ENCODE measurements at regions not wholly inside any gene's neighbourhood (a gene's known extent, or its start where the extent isn't known, plus 50 kb on each side); places are given as distances from the start of the nearest gene placed in this dataset.

- CTCF ChIA-PET (ENCODE audit: partially characterized antibody): interaction anchor here (0.8 to 2.1 kb wide), 3 partner anchors 11 to 15 kb away, joined by 3 to 12 read pairs (median 4); no protein-coding TSS in a partner anchor
- no peaks in the 10 kb centered on the region for H4K20me1 ChIP-seq (replicated peaks in 1 of 2; ENCODE audit: control insufficient read depth in 1 of 2, insufficient read depth in 2 of 2, low read length in 2 of 2)
- H3K56ac ChIP-seq (replicated peaks; ENCODE audit: insufficient read length, low read depth, low read length): no peak overlapping the region
- no peak overlapping the region for H3K14ac ChIP-seq (ENCODE audit: insufficient read length)
- no peak overlapping the region for H2BK120ac ChIP-seq (replicated peaks; ENCODE audit: low read depth, low read length)
- no peak overlapping the region for H3K4me3 ChIP-seq (ENCODE audit: extremely low read depth in 1 of 4, insufficient read depth in 2 of 4, low read depth in 3 of 4, low read length in 4 of 4)
- no peak overlapping the region for H3K9ac ChIP-seq (replicated peaks in 1 of 4; ENCODE audit: extremely low read depth in 1 of 4, low read depth in 3 of 4, low read length in 3 of 4)
- H3K4me1 ChIP-seq (replicated peaks in 1 of 4; ENCODE audit: control insufficient read depth in 3 of 4, insufficient read depth in 4 of 4, low read length in 3 of 4): no peaks in the 10 kb centered on the region
- H2AFZ ChIP-seq (ENCODE audit: low read length): no peak overlapping the region; the same call in 1 of the 2 replicates
- H2BK5ac ChIP-seq (ENCODE audit: low read depth, low read length): no peak overlapping the region
- POLR2A ChIA-PET (ENCODE audit: partially characterized antibody): no interaction called here
- no peak overlapping the region for H3K18ac ChIP-seq (ENCODE audit: extremely low read depth, low read length)
- no peaks in the 10 kb centered on the region for H3K79me1 ChIP-seq (ENCODE audit: low read depth, low read length)
- H3K79me2 ChIP-seq (ENCODE audit: control insufficient read depth in 1 of 2, insufficient read depth in 2 of 2, low read length in 2 of 2): no peaks in the 10 kb centered on the region
- no peaks in the 10 kb centered on the region for H3K27me3 ChIP-seq (replicated peaks in 1 of 4; ENCODE audit: control insufficient read depth in 3 of 4, extremely low read depth in 1 of 4, insufficient read depth in 3 of 4, low read length in 3 of 4)
- H2BK15ac ChIP-seq (ENCODE audit: low read length): no peak overlapping the region
- H3K27ac ChIP-seq (ENCODE audit: low read depth, low read length): no peak overlapping the region
- no peak overlapping the region for H3K4me2 ChIP-seq (ENCODE audit: insufficient read depth in 1 of 2, low read depth in 2 of 2, low read length in 2 of 2)
- no peak overlapping the region for H3K23ac ChIP-seq (ENCODE audit: insufficient read length)
- no peak overlapping the region for H4K91ac ChIP-seq (replicated peaks; ENCODE audit: insufficient read length, low read length)
- H2BK20ac ChIP-seq (ENCODE audit: low read length): no peak overlapping the region
- H4K8ac ChIP-seq (ENCODE audit: extremely low read depth, insufficient read depth, low read length): no peak overlapping the region
- H3K4ac ChIP-seq (replicated peaks; ENCODE audit: insufficient read length, low read depth, low read length): no peak overlapping the region
- H4K5ac ChIP-seq (ENCODE audit: insufficient read length, low read depth, low read length): no peak overlapping the region
- FAIRE-seq: no peak
- H2BK12ac ChIP-seq (ENCODE audit: low read depth, low read length): no peak overlapping the region
- peaks cover 0 to 2% (median 0%) of the 10 kb centered on the region in 4 experiments; a peak in 2 of 8 replicates for H3K36me3 ChIP-seq (ENCODE audit: control insufficient read depth in 2 of 4, insufficient read depth in 4 of 4, low read length in 3 of 4)
- WGBS, 2 experiments (ENCODE audit: extremely low coverage in 1 of 2, insufficient coverage in 1 of 2, insufficient read length in 1 of 2, insufficient replicate concordance in 2 of 2, low coverage in 1 of 2, low lambda C conversion rate in 2 of 2, missing lambda C conversion rate in 1 of 2): 92% methylated on average over 5 of the region's 5 CpGs; no CpG with 5 or more reads in 1 of the 2 experiments
- no peak for DNase-seq (ENCODE audit: low read depth in 1 of 2, low spot score in 2 of 2)
- no peaks in the 10 kb centered on the region for H3K9me3 ChIP-seq (ENCODE audit: insufficient read depth in 2 of 2, low read depth in 1 of 2, low read length in 1 of 2)
- no peaks in the 10 kb centered on the region for H3K23me2 ChIP-seq (ENCODE audit: low read depth, low read length)
- H2AK5ac ChIP-seq (ENCODE audit: low read depth, low read length): no peak overlapping the region
- TF ChIP-seq KDM5A (IDR thresholded peaks at IDR 0.05; ENCODE audit: low read length) (no peak), EZH2 (IDR thresholded peaks at IDR 0.05; ENCODE audit: low read depth, low read length, severe bottlenecking) (no peak), HDAC6 (IDR thresholded peaks at IDR 0.05; ENCODE audit: low read depth, low read length) (no peak), JUN (IDR thresholded peaks at IDR 0.05; ENCODE audit: low read depth, low read length) (no peak), NANOG (IDR thresholded peaks at IDR 0.05; ENCODE audit: insufficient read depth, low read depth, low read length, poor library complexity, severe bottlenecking) (no peak), SP1 (IDR thresholded peaks at IDR 0.05; ENCODE audit: low read depth, low read length) (no peak), FOSL1 (IDR thresholded peaks at IDR 0.05; ENCODE audit: insufficient read depth, low read depth, low read length) (no peak), CBX8 (IDR thresholded peaks at IDR 0.05; ENCODE audit: borderline replicate concordance, low read depth, low read length) (no peak), MAFK (IDR thresholded peaks at IDR 0.05; ENCODE audit: low read depth, low read length) (no peak), SRF (IDR thresholded peaks at IDR 0.05; ENCODE audit: low read depth, low read length) (no peak), GTF2F1 (IDR thresholded peaks at IDR 0.05; ENCODE audit: borderline replicate concordance, low read depth, low read length) (no peak)
- TF ChIP-seq, protein P1, sequence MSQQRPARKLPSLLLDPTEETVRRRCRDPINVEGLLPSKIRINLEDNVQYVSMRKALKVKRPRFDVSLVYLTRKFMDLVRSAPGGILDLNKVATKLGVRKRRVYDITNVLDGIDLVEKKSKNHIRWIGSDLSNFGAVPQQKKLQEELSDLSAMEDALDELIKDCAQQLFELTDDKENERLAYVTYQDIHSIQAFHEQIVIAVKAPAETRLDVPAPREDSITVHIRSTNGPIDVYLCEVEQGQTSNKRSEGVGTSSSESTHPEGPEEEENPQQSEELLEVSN (IDR thresholded peaks at IDR 0.05): no peak
- TF ChIP-seq, protein P2, sequence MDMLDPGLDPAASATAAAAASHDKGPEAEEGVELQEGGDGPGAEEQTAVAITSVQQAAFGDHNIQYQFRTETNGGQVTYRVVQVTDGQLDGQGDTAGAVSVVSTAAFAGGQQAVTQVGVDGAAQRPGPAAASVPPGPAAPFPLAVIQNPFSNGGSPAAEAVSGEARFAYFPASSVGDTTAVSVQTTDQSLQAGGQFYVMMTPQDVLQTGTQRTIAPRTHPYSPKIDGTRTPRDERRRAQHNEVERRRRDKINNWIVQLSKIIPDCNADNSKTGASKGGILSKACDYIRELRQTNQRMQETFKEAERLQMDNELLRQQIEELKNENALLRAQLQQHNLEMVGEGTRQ (IDR thresholded peaks at IDR 0.05; ENCODE audit: low read length): no peak
Measured at GRCh38 chr5:15117688-15118087, 246.1 kb upstream of the ANKH start.

All from H1 (cell line).